ENCODE measurements at regions not wholly inside any gene's neighbourhood (a gene's known extent, or its start where the extent isn't known, plus 50 kb on each side); places are given as distances from the start of the nearest gene placed in this dataset.
A peak's percentile ranks its signal among the peaks of the same experiment; 100 is the strongest.

GRCh38 chr13:72527333-72527732 lies 200.1 kb downstream of the MZT1 start:
- no peak for DNase-seq (ENCODE audit: low read depth)

DNA sequence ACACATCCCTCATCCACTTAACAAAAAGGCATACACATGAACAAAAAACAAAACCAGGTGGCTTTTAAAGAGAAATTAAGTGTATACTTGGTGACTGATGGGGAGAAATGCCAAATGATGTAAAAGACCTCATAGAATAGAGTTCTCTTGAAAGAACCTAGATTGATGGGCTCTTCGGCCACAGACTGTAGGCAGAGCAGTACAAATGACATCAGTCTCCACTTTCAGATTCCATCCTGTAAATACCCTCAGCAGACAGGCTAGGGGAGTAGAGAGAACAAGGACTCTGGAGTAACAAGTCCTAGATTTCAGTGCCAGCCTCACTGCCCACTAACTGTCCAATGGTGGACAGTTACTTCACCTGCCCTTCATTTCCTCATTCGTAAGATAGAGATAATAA lies 203.8 kb downstream of the MZT1 start:
- DNase-seq (ENCODE audit: low read depth), result no peak

- DNase-seq (ENCODE audit: low read depth), result no peak
Observed at GRCh38 chr13:72523049-72523448, 204.4 kb downstream of the MZT1 start.

DNA sequence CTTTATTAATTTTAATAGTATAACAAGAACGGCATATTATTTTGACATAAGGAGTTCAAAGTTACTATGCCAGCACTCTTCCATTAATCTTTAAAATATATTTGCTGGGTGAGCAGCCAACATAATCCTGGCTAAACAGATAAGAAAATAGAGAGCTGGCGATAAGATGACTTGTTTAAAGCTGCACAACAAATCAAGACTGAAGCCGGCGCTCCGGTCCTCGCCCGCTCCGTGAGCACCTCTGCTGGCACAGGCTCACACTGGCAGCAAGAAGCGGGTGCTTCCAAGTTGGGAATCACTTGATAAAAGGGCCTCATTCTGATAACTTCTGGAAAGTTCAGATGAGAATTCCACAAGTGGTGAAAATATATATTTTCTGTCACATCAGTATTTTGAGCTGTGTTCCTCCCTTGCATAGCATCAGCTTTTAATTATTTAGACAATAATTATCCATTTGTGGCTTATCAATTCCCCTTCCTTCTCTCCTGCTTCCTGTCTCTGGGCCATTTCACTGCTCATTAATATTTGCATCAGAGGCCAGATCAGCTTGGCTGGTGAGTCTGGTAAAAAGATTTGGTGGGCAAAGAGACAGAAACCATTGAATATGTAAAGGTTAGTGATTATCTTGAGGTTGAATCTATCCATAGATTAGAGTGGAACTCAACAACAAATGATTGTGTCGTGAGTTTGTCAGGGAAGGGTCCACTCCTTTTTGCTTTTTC lies 205.3 kb downstream of the MZT1 start:
- DNase-seq (ENCODE audit: low read depth), result no peak

DNA sequence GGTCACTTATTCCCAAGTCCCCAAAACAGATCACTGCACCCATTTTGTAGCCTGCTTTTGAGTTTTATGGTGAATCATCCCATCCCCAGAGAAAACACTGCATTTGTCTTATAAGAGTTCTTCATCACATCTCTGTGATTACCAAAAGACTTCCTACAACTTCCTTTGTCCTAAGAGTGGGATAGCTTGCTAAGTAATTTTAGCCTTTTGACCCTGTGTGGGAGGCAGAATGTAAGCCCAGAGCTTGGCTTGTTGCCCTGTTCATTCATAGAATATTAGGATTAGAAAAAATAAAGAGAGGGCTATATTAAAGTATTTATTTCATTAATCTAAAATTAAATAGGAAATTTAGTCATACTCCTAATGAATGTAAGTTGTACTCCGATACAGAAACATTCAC lies 213.3 kb downstream of the MZT1 start:
- no peak for DNase-seq (ENCODE audit: low read depth)

- no peak for DNase-seq (ENCODE audit: low read depth)
Observed at GRCh38 chr13:72508392-72508791, 219.0 kb downstream of the MZT1 start.

DNA sequence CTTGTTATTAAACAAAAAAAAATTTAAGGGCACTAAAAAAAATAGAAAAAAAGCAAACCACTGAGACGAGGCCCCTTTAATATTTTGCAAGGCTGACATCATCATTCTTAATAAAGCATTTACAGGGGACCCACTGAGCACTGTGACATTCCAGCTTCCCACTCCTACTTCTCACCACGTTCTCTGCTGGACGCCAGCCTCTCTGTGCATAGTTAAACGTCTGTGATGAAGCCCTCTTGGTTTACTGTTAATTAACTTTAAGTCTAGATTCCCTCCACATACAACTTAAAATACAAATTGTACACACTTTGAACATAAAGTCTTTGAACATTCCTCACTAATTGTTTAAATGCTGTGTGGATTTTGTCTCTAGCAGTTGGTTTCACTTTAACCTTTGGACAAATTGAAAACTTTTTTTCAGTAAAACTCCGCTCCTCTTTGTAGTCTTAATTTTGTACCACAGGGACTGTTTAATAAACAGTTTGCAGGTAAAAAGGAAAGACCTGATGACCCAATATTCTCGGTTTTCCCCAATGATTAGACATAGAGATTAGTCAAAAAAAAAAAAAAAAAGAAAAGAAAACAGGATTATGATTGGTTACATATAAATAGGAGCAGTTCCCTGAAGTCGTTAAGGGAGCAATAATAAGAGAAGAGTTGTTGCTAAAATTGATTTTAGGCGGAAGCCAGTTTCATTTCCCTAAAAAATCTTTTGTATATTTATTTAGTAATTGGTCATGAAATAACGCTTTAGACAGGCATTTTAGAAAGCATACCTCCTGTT lies 219.8 kb downstream of the MZT1 start:
- DNase-seq (ENCODE audit: low read depth), result no peak

- no peak for DNase-seq (ENCODE audit: low read depth)
Observed at GRCh38 chr13:72506706-72507105, 220.7 kb downstream of the MZT1 start.

- no peak for DNase-seq (ENCODE audit: low read depth)
Observed at GRCh38 chr13:72505376-72505775, 222.1 kb downstream of the MZT1 start.

DNA sequence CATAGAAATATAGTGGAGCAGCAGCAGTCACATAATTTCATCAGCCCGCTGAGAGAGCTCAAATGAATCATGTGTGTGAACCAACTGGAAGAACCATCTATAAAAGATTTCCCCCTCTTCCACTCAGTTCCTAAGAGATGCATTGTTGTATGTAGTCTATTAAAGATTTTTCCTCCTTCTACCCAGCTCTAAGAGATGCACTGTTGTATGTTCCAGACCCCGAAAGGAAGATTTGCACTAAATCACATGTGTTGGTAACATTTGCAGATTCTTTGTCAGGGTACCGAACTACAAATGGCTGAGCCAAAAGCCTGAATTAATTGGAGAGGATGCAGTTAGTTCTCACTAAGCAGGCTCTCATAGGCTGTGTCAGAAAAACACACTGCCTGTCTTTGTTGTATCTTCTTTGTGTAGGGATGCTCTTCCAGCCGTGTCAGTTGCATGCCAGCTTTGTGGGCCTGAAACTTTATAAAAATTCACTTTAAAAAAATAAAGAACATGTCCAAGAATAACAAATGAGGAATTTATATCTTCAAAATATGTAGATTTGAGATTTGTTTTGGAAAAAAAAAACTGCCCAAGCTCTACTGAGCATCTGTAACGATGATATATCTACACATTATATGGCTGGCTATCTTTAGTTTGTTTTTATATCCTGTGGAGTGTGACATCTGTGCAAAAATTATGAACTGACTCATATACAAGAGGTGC lies 223.1 kb downstream of the MZT1 start:
- no peak for DNase-seq (ENCODE audit: low read depth)

DNA sequence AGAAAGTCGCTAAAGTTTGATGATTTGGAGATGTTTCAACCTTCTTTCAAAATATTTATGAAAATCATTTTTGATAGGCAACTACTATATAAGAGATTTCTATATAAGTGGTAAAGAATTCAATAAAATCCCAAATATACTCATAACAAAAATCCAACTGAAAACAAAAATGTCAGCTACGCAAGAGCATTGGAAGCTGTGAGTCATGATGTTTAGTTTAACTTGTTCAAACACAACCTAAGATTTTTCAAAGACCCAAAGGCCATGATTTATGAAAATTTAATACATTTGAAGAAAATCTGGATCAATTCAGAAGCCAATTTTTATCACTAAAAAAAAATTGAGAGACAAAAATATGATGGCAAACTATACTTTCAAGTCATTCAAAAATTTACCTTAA lies 226.6 kb downstream of the MZT1 start:
- no peak for DNase-seq (ENCODE audit: low read depth)

DNA sequence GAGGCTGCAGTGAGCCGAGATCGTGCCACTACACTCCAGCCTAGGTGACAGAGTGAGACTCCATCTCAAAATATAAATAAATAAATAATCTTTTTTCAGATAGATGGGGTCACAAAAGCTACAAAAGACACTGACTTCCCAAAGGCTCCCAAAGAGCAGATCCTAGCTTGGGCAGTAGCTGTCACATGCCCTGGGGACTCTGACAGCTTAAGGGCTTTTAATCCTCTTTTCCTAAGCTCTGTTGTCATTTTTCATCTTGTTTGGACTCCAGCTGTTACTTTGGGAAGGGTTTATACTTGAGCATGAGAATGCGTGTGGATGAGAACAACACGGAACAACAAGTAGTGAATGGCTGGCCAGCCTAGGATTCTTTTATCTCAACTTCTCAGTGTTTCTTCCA lies 231.7 kb downstream of the MZT1 start:
- DNase-seq (ENCODE audit: low read depth), result no peak

DNA sequence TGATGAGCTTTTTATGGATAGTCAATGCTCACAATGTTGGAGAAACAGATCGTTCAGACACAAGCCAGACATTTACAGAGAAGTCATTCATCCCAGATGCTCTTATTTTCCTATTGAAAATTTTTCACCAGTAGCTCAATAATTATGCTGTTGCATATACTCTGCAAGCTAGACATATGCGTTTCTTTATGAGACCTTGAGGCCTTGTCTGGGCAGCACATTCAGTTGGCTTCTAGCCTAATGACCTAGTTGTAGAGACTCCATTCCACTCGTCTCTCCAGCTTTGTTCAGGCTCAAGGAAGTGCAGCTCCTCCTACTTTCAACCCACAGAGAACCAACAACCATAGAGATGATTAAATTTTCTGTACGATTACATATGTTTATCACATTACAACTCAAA lies 237.7 kb downstream of the MZT1 start:
- no peak for DNase-seq (ENCODE audit: low read depth)

DNA sequence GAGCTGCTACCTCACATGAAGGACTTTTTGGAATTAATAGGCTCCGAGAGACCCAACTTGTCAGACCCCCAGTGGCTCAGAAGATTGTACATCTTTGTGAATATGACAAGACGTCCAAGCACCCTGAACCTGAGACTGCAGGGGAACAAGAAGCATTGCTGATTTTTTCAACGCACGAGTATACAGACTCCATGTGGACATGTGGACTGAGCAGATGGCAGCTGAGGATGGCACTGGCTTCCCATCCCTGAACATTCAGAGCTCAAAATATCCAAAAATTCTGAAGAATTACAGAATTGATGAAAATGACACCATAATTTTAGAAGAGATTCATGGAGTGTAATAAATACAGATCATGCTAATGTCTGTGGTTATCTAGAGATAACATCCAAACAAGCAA lies 254.1 kb downstream of the MZT1 start:
- no peak for DNase-seq (ENCODE audit: low read depth)

DNA sequence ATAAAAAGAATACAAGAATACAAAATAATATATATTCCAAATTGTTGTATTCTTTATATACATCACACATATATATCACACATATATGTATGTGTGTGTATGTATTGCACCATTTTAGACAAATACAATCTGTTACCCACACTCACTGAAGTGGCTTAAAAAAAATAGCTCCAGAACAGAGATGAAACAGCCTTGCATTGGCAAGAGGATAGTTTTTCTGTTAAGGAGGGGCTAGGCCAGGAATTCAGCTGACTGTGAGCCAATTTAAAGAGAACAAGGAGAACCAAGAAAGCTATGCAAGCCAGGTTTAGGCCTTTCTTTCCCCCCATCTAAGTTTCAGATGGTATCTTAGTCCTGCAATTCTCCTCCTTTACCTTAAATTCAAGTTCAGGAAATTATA lies 257.5 kb downstream of the MZT1 start:
- DNase-seq (ENCODE audit: low read depth), result no peak

- peak; percentile 17 for DNase-seq (ENCODE audit: low read depth)
Observed at GRCh38 chr13:72463561-72463960, 263.9 kb downstream of the MZT1 start.

- DNase-seq (ENCODE audit: low read depth), result no peak
Observed at GRCh38 chr13:72462726-72463125, 264.7 kb downstream of the MZT1 start.

DNA sequence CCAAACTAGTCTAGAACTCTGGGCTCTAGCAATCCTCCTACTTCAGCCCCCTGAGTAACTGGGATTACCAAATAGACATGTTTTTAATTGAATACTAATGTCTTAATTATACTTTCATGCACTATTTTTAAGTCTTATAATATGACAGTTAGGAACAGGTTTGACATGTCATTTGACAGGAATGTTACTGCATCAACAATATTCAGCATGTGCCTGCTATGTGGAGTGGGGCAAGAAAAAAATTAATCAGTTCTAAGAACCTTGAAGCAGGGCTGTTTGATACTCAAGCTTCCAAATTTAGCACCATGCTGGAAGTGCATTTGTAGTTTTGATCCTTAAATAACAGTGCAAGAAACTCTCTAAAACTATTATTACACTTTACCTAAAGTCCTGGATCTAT lies 265.3 kb downstream of the MZT1 start:
- no peak for DNase-seq (ENCODE audit: low read depth)

DNA sequence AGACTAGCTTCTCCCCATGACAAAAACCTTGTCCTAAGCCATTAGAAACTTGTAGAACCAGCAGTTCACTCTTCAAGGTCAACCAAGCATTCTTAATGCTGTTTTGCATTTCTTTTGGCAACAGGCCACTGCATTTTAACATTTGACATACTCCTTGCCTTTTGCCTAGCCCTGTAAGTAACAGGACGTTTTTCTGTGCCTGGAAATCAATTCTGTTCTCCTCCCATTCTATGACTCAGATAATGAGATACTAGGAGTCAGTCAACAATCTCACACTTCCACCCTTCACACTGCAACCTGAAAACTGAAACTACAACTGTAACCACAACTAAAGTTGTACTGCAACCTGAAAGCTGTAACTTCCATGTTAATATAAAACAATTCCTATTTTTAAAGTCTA lies 268.7 kb downstream of the MZT1 start:
- no peak for DNase-seq (ENCODE audit: low read depth)

GRCh38 chr13:72457151-72457550 lies 270.3 kb downstream of the MZT1 start:
- DNase-seq (ENCODE audit: low read depth), result no peak

DNA sequence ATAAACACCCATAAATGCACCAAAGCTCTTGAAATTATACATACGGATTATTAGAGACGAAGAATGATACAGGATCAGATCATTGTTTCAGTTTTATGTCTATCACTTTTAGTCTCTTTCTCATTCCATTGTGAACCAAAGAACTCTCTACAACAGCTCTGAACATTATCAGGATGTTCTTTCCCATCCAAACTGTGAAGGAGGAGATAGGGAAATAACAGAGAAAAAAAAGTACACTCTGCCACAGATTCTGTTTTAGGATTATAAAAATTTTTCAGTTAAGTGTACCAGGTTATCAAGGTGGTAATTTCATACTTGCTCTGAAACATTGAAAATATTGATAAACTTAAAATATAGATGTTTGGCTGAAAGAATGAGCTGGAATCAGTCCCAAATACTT lies 270.9 kb downstream of the MZT1 start:
- no peak for DNase-seq (ENCODE audit: low read depth)

GRCh38 chr13:72453161-72453560 lies 274.3 kb downstream of the MZT1 start:
- no peak for DNase-seq (ENCODE audit: low read depth)

GRCh38 chr13:72448082-72448481 lies 279.3 kb downstream of the MZT1 start:
- no peak for DNase-seq (ENCODE audit: low read depth)

Measured in non-pigmented ciliary epithelial cell (primary cell).